NK-92 treated with Interleukin-12 subunit alpha and Interleukin-12 subunit beta, amount 100 ng/mL, for 24 hours (cell line): ENCODE measurements at regions not wholly inside any gene's neighbourhood (a gene's known extent, or its start where the extent isn't known, plus 50 kb on each side); places are given as distances from the start of the nearest gene placed in this dataset.

Experiments used
- DNase-seq: peaks from one replicate; lab custom pipeline; 2025; lab: John Stamatoyannopoulos, UW

DNA sequence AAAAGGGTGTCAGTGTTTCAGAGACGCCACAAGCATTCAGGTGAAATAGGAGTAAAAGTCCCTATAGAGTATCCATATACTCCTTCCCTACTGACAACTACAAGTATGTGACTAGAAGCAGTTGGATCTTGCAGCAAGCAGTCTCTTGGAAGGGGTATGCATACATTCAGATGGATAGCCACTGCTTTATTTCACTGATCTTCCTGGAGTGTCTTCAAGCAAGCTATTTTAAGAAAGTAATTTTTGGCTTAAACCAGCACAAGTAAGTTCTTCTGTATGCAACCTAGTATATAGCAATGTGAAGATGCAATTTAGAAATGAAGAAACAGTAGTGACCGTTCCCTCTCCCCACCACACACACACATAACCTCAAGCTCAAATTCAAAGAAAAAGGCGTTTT lies 446.8 kb upstream of the CDH18 start:
- DNase-seq: no peak

GRCh38 chr5:20420991-20421595 lies 433.1 kb upstream of the CDH18 start:
- DNase-seq: no peak
